GM18502 (cell line): ENCODE measurements at regions not wholly inside any gene's neighbourhood (a gene's known extent, or its start where the extent isn't known, plus 50 kb on each side); places are given as distances from the start of the nearest gene placed in this dataset.

Experiments
- ATAC-seq: cut with Tn5 transposase; IDR thresholded peaks from one replicate; pipeline ENCODE4 v1.9.1; 2021; ENCODE audit warnings: mild to moderate bottlenecking; ENCODE audit not compliant: unreplicated experiment, poor library complexity

GRCh38 chr2:155235710-155236109, 537.2 kb downstream of the KCNJ3 start:
- no peak for ATAC-seq

DNA sequence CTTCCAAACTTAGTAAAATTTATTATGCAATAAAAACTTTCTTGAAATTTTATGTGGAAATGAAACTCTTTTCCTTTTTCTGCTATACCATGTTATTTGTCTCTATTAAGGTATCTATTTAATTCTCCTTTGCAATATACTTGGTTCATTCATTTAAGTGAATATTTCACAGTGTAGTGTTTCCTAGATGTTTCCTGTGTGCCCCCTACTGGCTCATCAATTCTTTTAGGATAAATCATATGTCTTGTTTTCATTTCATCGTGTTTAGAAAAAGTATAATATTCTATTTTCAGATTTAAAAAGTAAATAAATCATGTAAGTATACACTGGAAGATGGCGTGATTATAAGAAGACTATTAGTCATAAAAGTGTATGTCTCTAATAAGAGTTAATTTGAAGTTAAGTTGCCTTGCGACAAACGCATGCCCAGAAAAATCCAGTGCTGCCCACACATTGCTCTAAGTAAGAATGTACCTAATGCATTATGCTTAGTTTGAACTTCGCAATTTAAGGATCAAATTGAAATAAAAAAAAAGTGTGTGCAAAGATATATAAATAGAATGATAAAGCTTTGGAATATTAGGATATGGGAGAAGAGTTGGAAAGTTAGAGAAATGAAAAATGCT, 525.4 kb downstream of the KCNJ3 start:
- peak; percentile 77 for ATAC-seq

DNA sequence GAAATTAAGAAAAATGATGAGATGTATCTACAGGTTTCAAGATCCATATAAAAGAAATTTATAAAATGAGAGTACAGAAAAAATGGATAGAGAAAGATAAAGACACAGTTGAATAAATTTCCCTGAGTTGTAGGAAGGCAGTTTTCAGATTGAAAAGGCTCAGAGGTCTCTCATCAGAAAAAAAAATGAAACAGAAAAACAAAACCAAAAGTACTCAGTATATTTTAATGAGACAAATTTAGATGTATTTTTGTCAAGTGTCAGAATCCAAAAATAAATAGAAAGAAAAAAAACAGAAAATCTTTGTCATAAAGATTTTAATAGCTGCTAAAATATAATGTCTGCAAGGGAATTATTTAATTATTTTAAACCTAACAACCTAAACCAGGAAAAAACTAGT, 520.5 kb downstream of the KCNJ3 start:
- peak; percentile 60 for ATAC-seq

DNA sequence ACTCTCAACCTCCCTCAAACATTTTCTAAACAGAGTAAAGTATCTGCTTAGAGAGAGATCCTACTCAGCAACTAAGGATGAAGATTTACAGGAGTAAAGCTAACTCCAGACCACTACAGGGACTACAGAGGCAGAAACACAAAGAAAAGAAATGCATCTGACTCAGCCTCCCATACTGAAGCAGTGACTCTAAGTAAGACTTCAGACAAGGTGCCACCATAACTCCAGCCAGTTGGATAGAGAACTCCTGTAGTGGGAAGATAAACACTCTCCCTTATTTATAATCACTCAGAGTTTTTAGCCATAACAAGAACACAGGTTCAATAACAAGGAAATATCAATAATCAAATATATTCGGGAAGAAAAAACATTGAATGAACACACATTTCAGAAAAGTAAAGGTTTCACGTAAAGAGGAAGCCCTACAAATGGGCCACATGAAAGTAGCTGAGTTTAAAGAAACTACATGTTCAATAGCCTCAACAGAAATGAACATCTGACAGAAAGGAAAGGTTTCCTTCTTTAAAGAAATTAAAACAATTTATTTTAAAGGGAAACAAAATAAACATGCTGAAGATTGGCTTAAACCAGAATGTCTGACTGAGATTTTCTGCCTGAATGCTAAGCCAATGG, 519.9 kb downstream of the KCNJ3 start:
- peak; percentile 53 for ATAC-seq

GRCh38 chr2:155215037-155215707, 516.7 kb downstream of the KCNJ3 start:
- ATAC-seq = no peak

DNA sequence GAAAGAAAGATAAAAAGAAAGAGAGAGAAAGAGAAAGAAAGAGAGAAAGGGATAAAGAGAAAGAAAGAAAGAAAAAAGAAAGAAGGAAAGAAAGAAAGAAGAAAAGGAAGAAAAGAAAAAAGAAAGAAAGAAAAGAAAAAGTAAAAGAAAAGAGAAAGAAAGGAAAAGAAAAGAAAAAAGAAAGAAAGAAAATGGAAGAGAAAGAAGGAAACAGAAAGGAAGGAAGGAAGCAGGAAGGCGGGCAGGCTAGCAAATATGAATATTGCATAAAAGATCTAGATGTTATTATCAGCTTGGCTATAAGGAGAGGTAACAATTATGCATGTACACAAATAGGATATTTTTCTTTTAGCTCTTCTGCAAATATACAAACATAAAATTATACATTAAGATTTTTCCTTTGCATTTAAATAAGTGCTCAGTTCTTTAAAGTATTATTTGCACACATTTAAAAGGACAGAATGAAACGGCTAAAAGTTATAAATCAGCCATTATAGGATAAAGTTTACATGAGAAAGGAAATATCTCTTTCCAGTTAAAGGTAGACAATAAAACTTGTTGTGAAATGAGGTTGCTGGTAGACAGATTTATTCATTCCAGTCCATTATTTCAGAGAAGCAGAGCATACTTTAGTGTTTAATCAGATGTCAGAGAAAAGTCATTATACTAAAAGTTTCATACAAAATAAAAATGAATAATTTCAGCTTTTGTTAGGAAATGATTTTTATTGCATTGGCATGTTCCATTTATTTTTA, 511.4 kb downstream of the KCNJ3 start:
- ATAC-seq = no peak

DNA sequence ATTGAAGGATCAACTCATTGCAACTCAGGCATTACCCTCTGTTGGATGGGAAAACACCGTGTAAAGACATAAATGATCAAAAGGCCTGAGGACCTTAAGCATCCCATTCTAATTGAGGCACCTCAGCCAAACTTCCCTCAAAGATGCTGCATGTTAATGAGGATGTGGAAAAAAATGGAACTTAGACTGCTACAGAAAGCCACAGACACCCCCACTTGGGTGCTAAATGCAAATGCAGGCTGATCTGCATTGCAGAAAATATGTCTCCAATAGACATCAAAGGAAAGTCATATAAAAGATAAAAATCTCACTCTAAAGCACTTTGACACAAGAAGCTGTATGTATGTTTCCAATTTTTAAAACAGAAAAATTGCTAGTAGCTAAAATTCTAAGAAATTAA, 504.7 kb downstream of the KCNJ3 start:
- ATAC-seq = peak; percentile 75

DNA sequence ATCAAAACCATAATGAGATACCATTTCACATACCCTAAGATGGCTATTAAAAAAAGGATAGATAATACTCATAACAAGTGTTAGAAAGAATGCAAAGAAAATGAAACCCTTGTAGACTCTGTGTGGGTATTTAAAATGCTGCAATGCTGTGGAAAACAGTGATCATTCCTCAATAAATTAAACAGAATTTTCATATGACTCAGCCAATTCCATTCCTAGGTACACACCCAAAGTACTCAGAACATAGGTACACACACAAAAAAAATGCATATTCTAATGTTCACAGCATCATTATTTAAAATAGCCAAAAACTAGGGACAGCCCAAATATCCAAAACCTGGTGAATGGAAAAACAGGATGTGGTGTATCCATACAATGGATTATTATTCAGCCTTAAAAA, 502.3 kb downstream of the KCNJ3 start:
- ATAC-seq = no peak

DNA sequence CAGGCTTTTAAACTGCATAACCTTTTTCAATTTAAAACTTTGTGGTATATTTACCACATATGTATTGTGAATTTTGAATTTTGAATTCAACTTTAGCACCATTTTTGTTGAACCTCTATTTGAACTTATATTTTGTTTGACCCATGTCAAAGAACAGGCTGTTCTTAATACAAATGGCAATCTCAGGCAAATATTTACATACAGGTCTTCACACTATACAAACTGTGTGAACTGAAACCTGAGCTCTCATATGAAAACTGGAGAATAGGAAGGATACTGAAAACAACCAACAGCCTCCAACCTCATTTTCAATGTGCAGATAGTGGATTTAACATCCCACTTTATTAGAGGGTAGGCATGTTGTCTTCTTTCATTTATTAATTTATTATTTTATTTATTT, 491.8 kb downstream of the KCNJ3 start:
- ATAC-seq = peak; percentile 65

DNA sequence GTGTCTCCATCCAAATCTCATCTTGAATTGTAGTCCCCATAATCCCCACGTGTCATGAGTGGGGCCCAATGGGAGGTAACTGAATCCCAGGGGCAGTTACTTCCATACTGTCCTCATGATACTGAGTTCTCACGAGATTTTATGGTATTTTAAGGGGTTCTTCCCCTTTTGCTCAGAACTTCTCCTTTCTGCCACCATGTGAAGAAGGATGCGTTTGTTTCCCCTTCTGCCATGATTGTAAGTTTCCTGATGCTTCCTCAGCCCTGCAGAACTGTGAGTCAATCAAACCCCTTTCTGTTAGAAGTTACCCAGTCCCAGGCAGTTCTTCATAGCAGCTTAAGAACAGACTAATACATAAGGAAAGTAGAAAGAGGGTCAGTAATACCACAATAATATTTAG, 480.4 kb downstream of the KCNJ3 start:
- no peak for ATAC-seq

DNA sequence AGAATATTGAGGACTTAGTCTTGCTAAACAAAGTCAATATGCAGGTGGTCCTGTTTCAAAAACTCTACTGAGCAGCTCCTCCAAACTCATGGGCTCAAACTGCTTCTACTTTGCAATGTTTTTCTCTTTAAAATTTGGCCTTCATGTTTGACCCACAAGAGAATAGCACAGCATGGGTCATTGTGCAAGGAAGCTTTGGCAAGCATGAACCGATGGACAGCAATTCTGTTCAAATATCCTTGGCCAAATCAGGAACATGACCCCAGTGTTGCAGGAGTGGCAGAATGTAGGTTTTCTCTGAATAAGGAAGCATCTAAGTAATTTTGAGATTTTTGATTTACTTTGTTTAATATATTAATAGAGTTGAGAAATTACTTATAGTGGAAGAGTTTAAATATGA, 477.9 kb downstream of the KCNJ3 start:
- no peak for ATAC-seq

GRCh38 chr2:155169317-155169716, 470.8 kb downstream of the KCNJ3 start:
- no peak for ATAC-seq

DNA sequence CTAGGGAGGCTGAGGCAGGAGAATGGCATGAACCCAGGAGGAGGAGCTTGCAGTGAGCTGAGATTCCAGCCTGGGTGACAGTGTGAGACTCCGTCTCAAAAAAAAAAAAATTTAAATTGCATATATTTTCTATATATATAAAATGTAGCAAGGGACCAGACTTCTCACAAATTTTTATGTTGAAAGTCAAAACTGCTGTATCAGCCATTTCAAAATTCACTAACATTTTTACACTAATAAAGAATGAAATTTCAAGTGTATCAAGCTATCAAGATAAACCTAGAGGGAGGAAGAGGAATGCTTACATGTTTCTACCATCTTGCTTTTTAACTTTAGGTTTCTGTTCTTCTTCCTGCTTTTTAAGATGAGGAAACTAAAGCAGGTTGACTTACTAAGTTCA, 464.0 kb downstream of the KCNJ3 start:
- no peak for ATAC-seq

GRCh38 chr2:155161314-155161713, 462.8 kb downstream of the KCNJ3 start:
- ATAC-seq = no peak

- ATAC-seq = no peak
Observed at GRCh38 chr2:155157711-155158110, 459.2 kb downstream of the KCNJ3 start.

DNA sequence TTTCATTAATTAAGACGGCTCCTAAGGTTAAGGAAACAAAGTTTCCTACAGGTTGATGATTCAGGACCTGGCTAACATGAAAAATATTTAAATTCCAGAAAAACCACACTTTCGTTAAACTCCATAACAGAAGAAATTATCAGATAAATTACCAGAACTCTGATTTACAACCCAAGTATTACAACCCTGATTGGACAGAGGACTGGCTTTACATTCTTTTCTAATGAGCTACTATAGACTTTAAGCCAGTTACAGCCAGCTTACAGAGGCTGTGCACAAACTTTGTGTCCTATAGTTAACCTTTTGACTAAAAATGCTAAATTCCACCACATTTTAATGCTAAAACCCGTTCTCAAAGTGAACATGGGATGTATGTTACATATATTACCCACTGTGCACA, 458.6 kb downstream of the KCNJ3 start:
- ATAC-seq = no peak

DNA sequence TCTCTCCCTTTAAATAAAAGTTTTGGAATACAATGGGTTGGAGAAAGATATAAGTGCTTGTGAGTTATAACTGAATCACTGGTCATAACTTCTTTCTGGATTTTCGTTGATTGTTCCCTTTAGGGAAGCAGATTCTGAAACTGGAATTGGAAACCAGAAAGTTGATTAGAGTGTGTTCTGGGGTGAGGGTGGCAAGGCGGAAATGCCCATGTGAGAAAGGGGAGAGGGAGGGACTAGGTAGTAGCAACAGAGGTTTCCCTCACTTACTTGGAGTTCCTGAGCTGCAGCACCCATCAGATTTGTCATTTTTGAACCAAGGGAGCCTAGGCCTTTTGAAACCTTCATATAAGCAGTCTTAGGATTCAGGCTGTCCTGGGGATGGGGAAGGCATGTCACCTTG, 453.4 kb downstream of the KCNJ3 start:
- peak; percentile 59 for ATAC-seq

DNA sequence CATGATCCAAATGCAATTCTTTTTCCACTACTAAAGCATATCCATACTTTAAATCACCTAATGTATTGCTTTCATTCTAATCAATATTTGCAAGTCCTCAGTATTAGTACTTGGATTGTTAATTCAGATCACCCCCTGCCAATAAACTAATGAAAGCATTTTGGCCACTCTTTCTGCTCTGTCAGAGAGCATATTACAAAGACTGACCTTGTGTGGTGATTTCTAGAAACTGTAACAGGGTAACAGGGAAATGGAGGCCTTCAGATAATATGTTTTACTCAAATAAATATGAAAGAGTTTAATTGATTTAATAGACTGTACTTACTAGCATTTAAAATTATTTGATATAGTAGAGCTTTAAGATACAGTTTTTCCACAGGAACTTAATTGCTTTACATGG, 453.0 kb downstream of the KCNJ3 start:
- ATAC-seq = no peak

DNA sequence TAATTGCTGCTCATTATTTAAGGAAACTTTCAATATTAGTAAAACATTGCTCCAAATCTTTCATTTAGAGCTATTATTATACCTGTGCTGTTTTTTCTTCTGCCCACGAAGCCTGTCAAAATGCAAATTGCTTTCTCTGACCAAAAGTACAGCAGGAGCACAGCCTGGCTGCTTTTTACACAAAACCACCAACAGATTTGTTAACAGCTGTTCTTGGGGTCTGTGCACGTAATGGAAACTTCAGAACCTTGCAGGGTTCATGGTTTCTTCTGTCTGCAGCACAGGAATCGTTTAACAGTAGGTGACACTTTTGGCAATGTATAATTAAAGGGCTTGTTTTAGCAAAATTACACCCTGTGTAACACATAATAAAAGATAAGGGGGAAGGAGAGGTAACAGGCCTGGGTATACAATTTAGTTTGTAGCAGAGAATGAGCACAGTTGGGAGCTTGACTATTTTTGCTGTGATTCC, 447.3 kb downstream of the KCNJ3 start:
- ATAC-seq = peak; percentile 96

DNA sequence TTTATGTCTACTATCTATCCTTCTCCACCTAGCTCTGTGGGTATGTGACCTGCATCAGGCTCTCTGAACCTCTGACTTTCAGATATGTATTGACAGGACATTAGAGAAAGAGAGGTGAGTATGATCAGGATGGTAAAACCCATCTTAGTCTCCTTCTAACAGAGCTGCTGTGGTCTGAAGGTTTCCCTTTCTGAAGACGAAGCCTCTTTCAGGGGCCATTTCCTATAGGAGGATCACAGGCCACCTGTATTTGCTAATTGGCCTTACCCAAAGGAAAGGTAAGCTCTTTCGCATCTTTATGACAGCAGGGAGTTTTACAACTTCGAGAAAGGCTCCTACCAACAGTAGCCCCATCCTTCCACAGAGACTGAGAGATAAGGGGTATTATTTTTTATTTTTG, 442.9 kb downstream of the KCNJ3 start:
- ATAC-seq = no peak

GRCh38 chr2:155125585-155126230, 427.2 kb downstream of the KCNJ3 start:
- no peak for ATAC-seq
